Esophagus squamous epithelium (tissue), 4 donors: ENCODE measurements at regions not wholly inside any gene's neighbourhood (a gene's known extent, or its start where the extent isn't known, plus 50 kb on each side); places are given as distances from the start of the nearest gene placed in this dataset.

Source experiments
- CTCF ChIP-seq, 6 experiments: fragments of 450-650 bp in 4 of 6; fragments of 200-600 bp in 2 of 6; sonication (generic) in 2 of 6; IDR thresholded peaks; one replicate each; pipeline ENCODE4 v1.5.1; 2016 to 2019; ENCODE audit warnings: antibody characterized with exemption in 6 of 6, mild to moderate bottlenecking in 4 of 6, moderate library complexity in 4 of 6
- POLR2A ChIP-seq, 4 donors: fragments of 450-650 bp; IDR thresholded peaks; one replicate each; pipeline ENCODE4 v1.6.1; 2017; ENCODE audit warnings: antibody characterized with exemption in 4 of 4, mild to moderate bottlenecking in 4 of 4, moderate library complexity in 3 of 4

GRCh38 chr19:28582344-28582743, 630.6 kb downstream of the UQCRFS1 start:
- TF ChIP-seq CTCF (IDR thresholded peaks at IDR 0.05) (no peak), POLR2A (IDR thresholded peaks at IDR 0.05) (no peak)
